Prostate gland (tissue), 2 donors: ENCODE measurements at regions not wholly inside any gene's neighbourhood (a gene's known extent, or its start where the extent isn't known, plus 50 kb on each side); places are given as distances from the start of the nearest gene placed in this dataset.

Experiments
- CTCF ChIP-seq, 4 experiments: fragments of 200-600 bp in 2 of 4; fragments of 450-650 bp in 2 of 4; sonication (generic) in 2 of 4; IDR thresholded peaks; 1 replicate in 3 of 4; 2 replicates in 1 of 4; pipeline ENCODE4 v1.5.1; 2016 to 2019; ENCODE audit warnings: antibody characterized with exemption in 4 of 4, mild to moderate bottlenecking in 2 of 4, moderate library complexity in 2 of 4
- POLR2A ChIP-seq: fragments of 450-650 bp; IDR thresholded peaks from one replicate; pipeline ENCODE4 v1.6.1; 2016; ENCODE audit warnings: antibody characterized with exemption, mild to moderate bottlenecking

GRCh38 chr6:14922706-14923460, 323.0 kb upstream of the JARID2 start:
- TF ChIP-seq CTCF (IDR thresholded peaks at IDR 0.05) (no peak), POLR2A (no peak)
